CD14-positive monocyte (primary cell): ENCODE measurements at regions not wholly inside any gene's neighbourhood (a gene's known extent, or its start where the extent isn't known, plus 50 kb on each side); places are given as distances from the start of the nearest gene placed in this dataset.

Experiments
- DNase-seq, 3 donors: peaks; one replicate each; pipeline ENCODE4 v3.0.0-alpha.2; 2011 to 2022
- H2AFZ ChIP-seq: 2 replicates; pipeline ENCODE4 v1.6.0; 2012; ENCODE audit warnings: mild to moderate bottlenecking, low read depth, low read length, inconsistent platforms; ENCODE audit not compliant: insufficient read depth, poor library complexity, severe bottlenecking
- H3K27ac ChIP-seq, 2 donors: 1 replicate in 1 of 2; 2 replicates in 1 of 2; pipeline ENCODE4 v1.5.1; 2012 to 2013; ENCODE audit warnings: low read length in 2 of 2, control low read depth in 1 of 2, inconsistent platforms in 1 of 2, low read depth in 1 of 2, mild to moderate bottlenecking in 1 of 2
- H3K27me3 ChIP-seq, 2 donors: one replicate each; pipeline versions ENCODE4 v1.6.0 to v1.6.1; 2011 to 2013; ENCODE audit warnings: low read length in 2 of 2; ENCODE audit not compliant: control insufficient read depth in 2 of 2, insufficient read depth in 2 of 2
- H3K36me3 ChIP-seq, 2 donors: replicated peaks in 1 of 2; 1 replicate in 1 of 2; 2 replicates in 1 of 2; pipeline versions ENCODE4 v1.5.1 to v1.6.1; 2012 to 2013; ENCODE audit warnings: low read length in 2 of 2, control low read depth in 1 of 2, inconsistent platforms in 1 of 2, mild to moderate bottlenecking in 1 of 2; ENCODE audit not compliant: insufficient read depth in 2 of 2, control insufficient read depth in 1 of 2
- H3K4me1 ChIP-seq, 2 donors: 1 replicate in 1 of 2; 2 replicates in 1 of 2; pipeline versions ENCODE4 v1.5.1 to v1.6.1; 2012 to 2013; ENCODE audit warnings: low read length in 2 of 2, control low read depth in 1 of 2, inconsistent platforms in 1 of 2, mild to moderate bottlenecking in 1 of 2, moderate library complexity in 1 of 2; ENCODE audit not compliant: insufficient read depth in 2 of 2, control insufficient read depth in 1 of 2
- H3K4me2 ChIP-seq: replicated peaks from 2 replicates; pipeline ENCODE3; 2012; ENCODE audit warnings: low read length, moderate library complexity, mild to moderate bottlenecking; ENCODE audit not compliant: poor library complexity, severe bottlenecking; ENCODE audit errors: extremely low read depth
- H3K4me3 ChIP-seq, 3 experiments: fragments of 200-600 bp in 1 of 3; sonication (generic) in 1 of 3; replicated peaks in 1 of 3; 1 replicate in 2 of 3; 2 replicates in 1 of 3; pipeline ENCODE4 v1.5.1; 2011 to 2013; ENCODE audit warnings: low read length in 3 of 3, mild to moderate bottlenecking in 3 of 3, control low read depth in 2 of 3, low read depth in 2 of 3, inconsistent platforms in 1 of 3, moderate library complexity in 1 of 3
- H3K79me2 ChIP-seq: 2 replicates; pipeline ENCODE4 v1.6.0; 2012; ENCODE audit warnings: mild to moderate bottlenecking, control low read depth, inconsistent platforms, low read length, moderate library complexity; ENCODE audit not compliant: insufficient read depth
- H3K9ac ChIP-seq: 2 replicates; pipeline ENCODE4 v1.6.0; 2017; ENCODE audit warnings: low read length, mild to moderate bottlenecking; ENCODE audit not compliant: insufficient read depth, poor library complexity, severe bottlenecking
- H3K9me3 ChIP-seq, 2 donors: replicated peaks in 1 of 2; 1 replicate in 1 of 2; 2 replicates in 1 of 2; pipeline versions ENCODE4 v1.5.1 to v1.6.1; 2012 to 2013; ENCODE audit warnings: low read length in 2 of 2, control low read depth in 1 of 2; ENCODE audit not compliant: control insufficient read depth in 1 of 2, insufficient read depth in 1 of 2
- H4K20me1 ChIP-seq: 2 replicates; pipeline ENCODE4 v1.6.0; 2012; ENCODE audit warnings: mild to moderate bottlenecking, low read length, control low read depth, moderate library complexity; ENCODE audit not compliant: insufficient read depth
- H3K27ac Mint-ChIP-seq, 7 donors: one replicate each; pipeline ENCODE4 v1.8.0; 2020; ENCODE audit warnings: mild to moderate bottlenecking in 7 of 7, mixed read lengths in 7 of 7, moderate library complexity in 6 of 7, inconsistent platforms in 2 of 7
- H3K27me3 Mint-ChIP-seq, 3 donors: one replicate each; pipeline ENCODE4 v1.8.0; 2021 to 2022; ENCODE audit warnings: low read depth in 3 of 3, mild to moderate bottlenecking in 3 of 3, mixed read lengths in 3 of 3, moderate library complexity in 3 of 3, inconsistent platforms in 1 of 3
- H3K36me3 Mint-ChIP-seq, 2 donors: one replicate each; pipeline ENCODE4 v1.8.0; 2020; ENCODE audit warnings: mixed read lengths in 2 of 2, inconsistent platforms in 1 of 2, mild to moderate bottlenecking in 1 of 2
- H3K4me1 Mint-ChIP-seq: one replicate; pipeline ENCODE4 v1.8.0; 2020; ENCODE audit warnings: mild to moderate bottlenecking, mixed read lengths
- H3K4me3 Mint-ChIP-seq, 2 donors: one replicate each; pipeline ENCODE4 v1.8.0; 2020; ENCODE audit warnings: mild to moderate bottlenecking in 2 of 2, mixed read lengths in 2 of 2, moderate library complexity in 1 of 2
- H3K9me3 Mint-ChIP-seq, 7 donors: one replicate each; pipeline ENCODE4 v1.8.0; 2020 to 2022; ENCODE audit warnings: mixed read lengths in 7 of 7, mild to moderate bottlenecking in 6 of 7, moderate library complexity in 6 of 7, inconsistent platforms in 2 of 7
- CTCF ChIP-seq: fragments of 200-600 bp; IDR thresholded peaks from one replicate; pipeline ENCODE4 v1.8.0; 2022; ENCODE audit warnings: antibody characterized with exemption, mild to moderate bottlenecking
- WGBS: methylation state at CpG from one replicate; pipeline ENCODE4 v1.1.5; 2013; ENCODE audit warnings: missing lambda C conversion rate; ENCODE audit not compliant: insufficient coverage; 5-methylcytosine and 5-hydroxymethylcytosine counted together
- intact Hi-C, 2 donors: fragments of 100-400 bp; cut with micrococcal nuclease; formaldehyde crosslinking; loops; one replicate each; pipeline versions ENCODE4 v1.15.0 to v1.15.1; 2023

- Histone ChIP-seq H3K36me3 (no peaks in the 10 kb centered on the region), H3K27ac (no peak overlapping the region), H3K4me3 (peak overlapping the region in 1 of 3 experiments; percentile 21), H3K9me3 (no peaks in the 10 kb centered on the region), H3K9ac (no peak overlapping the region), H3K79me2 (no peaks in the 10 kb centered on the region), H3K4me1 (peaks cover 44 to 60% of the 10 kb centered on the region in 2 donors), H4K20me1 (no peaks in the 10 kb centered on the region), H3K27me3 (no peaks in the 10 kb centered on the region), H3K4me2 (peak overlapping the region; percentile 28), H2AFZ (peak overlapping the region; percentile 11)
- DNase-seq = no peak
- H3K4me1 Mint-ChIP-seq = peaks cover 49% of the 10 kb centered on the region
- WGBS = 87% methylated on average over 11 of the region's 11 CpGs
- H3K9me3 Mint-ChIP-seq = no peaks in the 10 kb centered on the region
- TF ChIP-seq CTCF = no peak
- H3K27ac Mint-ChIP-seq = peak overlapping the region in 6 of 7 donors; percentile 23 to 85 (median 66)
- H3K27me3 Mint-ChIP-seq = peaks cover 0 to 6% (median 0%) of the 10 kb centered on the region in 3 donors
- intact Hi-C loops = no loop called here
- peak overlapping the region in 1 of 2 donors; percentile 57 for H3K4me3 Mint-ChIP-seq
- peaks cover 0 to 4% of the 10 kb centered on the region in 2 donors for H3K36me3 Mint-ChIP-seq
Observed at GRCh38 chr20:50332491-50332980, 141.9 kb downstream of the CEBPB start.

GRCh38 chr20:50333131-50333670, 142.6 kb downstream of the CEBPB start:
- TF ChIP-seq CTCF = no peak

More at GRCh38 chr20:50333131-50333670, 142.6 kb downstream of the CEBPB start:
- H3K4me1 ChIP-seq = peaks cover 51 to 67% of the 10 kb centered on the region in 2 donors
- no peak overlapping the region for H3K27ac ChIP-seq
- H2AFZ ChIP-seq = no peak overlapping the region
- H3K36me3 Mint-ChIP-seq = peaks cover 0 to 4% of the 10 kb centered on the region in 2 donors
- peaks cover 56% of the 10 kb centered on the region for H3K4me1 Mint-ChIP-seq
- no peaks in the 10 kb centered on the region for H4K20me1 ChIP-seq
- no peak overlapping the region for H3K4me2 ChIP-seq
- no peak for DNase-seq
- H3K9ac ChIP-seq = no peak overlapping the region
- H3K9me3 ChIP-seq = no peaks in the 10 kb centered on the region
- peaks cover 0 to 6% (median 0%) of the 10 kb centered on the region in 3 donors for H3K27me3 Mint-ChIP-seq
- no peaks in the 10 kb centered on the region for H3K9me3 Mint-ChIP-seq
- no peaks in the 10 kb centered on the region for H3K27me3 ChIP-seq
- H3K79me2 ChIP-seq = no peaks in the 10 kb centered on the region
- H3K27ac Mint-ChIP-seq = peak overlapping the region in 6 of 7 donors; percentile 57 to 88 (median 77)
- H3K4me3 ChIP-seq = no peak overlapping the region
- H3K4me3 Mint-ChIP-seq = peak overlapping the region in 1 of 2 donors; percentile 39
- H3K36me3 ChIP-seq = no peaks in the 10 kb centered on the region
- intact Hi-C loops = no loop called here
- WGBS = 94% methylated on average over 2 of the region's 6 CpGs
